Esophagus squamous epithelium (tissue), 5 donors: ENCODE measurements at regions not wholly inside any gene's neighbourhood (a gene's known extent, or its start where the extent isn't known, plus 50 kb on each side); places are given as distances from the start of the nearest gene placed in this dataset.
"Not testable (repeated sequence)": the region's sequence is repeated elsewhere in the genome, so short reads cannot be mapped to it uniquely, and the experiment has no call there.

Experiments
- DNase-seq: peaks from one replicate; lab custom pipeline; 2025; lab: John Stamatoyannopoulos, UW
- H3K27ac ChIP-seq, 4 donors: fragments of 200-600 bp; sonication (generic); one replicate each; pipeline ENCODE4 v1.5.1; 2016 to 2019; ENCODE audit warnings: mild to moderate bottlenecking in 1 of 4
- H3K27me3 ChIP-seq, 4 donors: fragments of 200-600 bp; sonication (generic); 1 replicate in 3 of 4; 2 replicates in 1 of 4; pipeline versions ENCODE4 v1.5.1 to v1.6.0; 2017 to 2021; ENCODE audit warnings: antibody characterized with exemption in 1 of 4
- H3K36me3 ChIP-seq, 3 donors: fragments of 200-600 bp; sonication (generic); one replicate each; pipeline ENCODE4 v1.5.1; 2016 to 2019
- H3K4me1 ChIP-seq, 3 donors: fragments of 200-600 bp; sonication (generic); one replicate each; pipeline ENCODE4 v1.5.1; 2017 to 2019
- H3K4me3 ChIP-seq, 4 donors: fragments of 200-600 bp; sonication (generic); 1 replicate in 3 of 4; 2 replicates in 1 of 4; pipeline ENCODE4 v1.5.1; 2016 to 2019; ENCODE audit warnings: mild to moderate bottlenecking in 2 of 4, moderate library complexity in 1 of 4
- H3K9me3 ChIP-seq, 3 donors: fragments of 200-600 bp; sonication (generic); one replicate each; pipeline ENCODE4 v1.5.1; 2016 to 2019
- POLR2A ChIP-seq, 4 donors: fragments of 450-650 bp; IDR thresholded peaks; one replicate each; pipeline ENCODE4 v1.6.1; 2017; ENCODE audit warnings: antibody characterized with exemption in 4 of 4, mild to moderate bottlenecking in 4 of 4, moderate library complexity in 3 of 4
- WGBS, 2 donors: methylation state at CpG; one replicate each; pipeline ENCODE4 v1.1.5; 2018; 5-methylcytosine and 5-hydroxymethylcytosine counted together
- intact Hi-C: fragments of 100-400 bp; cut with DNase I; formaldehyde crosslinking; loops from one replicate; pipeline ENCODE4 v1.15.0; 2022
- TF ChIP-seq, protein P1 (sequence below), 6 experiments: fragments of 450-650 bp in 4 of 6; fragments of 200-600 bp in 2 of 6; sonication (generic) in 2 of 6; IDR thresholded peaks; one replicate each; pipeline ENCODE4 v1.5.1; 2016 to 2019; ENCODE audit warnings: antibody characterized with exemption in 6 of 6, mild to moderate bottlenecking in 4 of 6, moderate library complexity in 4 of 6
- donor health status: DM: yes; HTN: yes; CAD: no.

DNA sequence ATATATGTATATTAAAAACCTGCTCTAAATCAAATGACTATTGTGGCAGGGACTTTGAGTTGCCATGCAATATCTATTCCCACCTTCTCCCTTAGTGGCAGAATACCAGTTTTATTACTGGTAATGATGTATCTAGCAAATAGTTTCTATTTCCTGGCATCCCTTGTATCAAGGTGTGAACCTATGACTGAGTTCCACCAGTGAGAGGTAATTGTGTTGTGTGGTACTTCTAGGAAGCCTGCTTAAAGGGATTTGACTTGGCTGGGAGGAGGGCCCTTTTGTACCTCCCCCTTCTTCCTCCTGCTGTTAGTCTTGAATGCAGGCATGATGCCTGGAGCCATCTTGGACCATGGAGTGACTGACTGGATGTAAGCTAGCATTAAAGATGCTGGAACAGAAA is 65.4 kb upstream of the DYNLT3 start:
- Histone ChIP-seq H3K4me3 (no peak overlapping the region), H3K27ac (no peak overlapping the region), H3K36me3 (no peaks in the 10 kb centered on the region), H3K27me3 (no peaks in the 10 kb centered on the region), H3K9me3 (no peaks in the 10 kb centered on the region), H3K4me1 (no peaks in the 10 kb centered on the region)
- no peak for TF ChIP-seq POLR2A (IDR thresholded peaks at IDR 0.05)
- TF ChIP-seq, protein P1, sequence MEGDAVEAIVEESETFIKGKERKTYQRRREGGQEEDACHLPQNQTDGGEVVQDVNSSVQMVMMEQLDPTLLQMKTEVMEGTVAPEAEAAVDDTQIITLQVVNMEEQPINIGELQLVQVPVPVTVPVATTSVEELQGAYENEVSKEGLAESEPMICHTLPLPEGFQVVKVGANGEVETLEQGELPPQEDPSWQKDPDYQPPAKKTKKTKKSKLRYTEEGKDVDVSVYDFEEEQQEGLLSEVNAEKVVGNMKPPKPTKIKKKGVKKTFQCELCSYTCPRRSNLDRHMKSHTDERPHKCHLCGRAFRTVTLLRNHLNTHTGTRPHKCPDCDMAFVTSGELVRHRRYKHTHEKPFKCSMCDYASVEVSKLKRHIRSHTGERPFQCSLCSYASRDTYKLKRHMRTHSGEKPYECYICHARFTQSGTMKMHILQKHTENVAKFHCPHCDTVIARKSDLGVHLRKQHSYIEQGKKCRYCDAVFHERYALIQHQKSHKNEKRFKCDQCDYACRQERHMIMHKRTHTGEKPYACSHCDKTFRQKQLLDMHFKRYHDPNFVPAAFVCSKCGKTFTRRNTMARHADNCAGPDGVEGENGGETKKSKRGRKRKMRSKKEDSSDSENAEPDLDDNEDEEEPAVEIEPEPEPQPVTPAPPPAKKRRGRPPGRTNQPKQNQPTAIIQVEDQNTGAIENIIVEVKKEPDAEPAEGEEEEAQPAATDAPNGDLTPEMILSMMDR (IDR thresholded peaks at IDR 0.05) = no peak
- no peak for DNase-seq
- intact Hi-C loops = no loop called here

DNA sequence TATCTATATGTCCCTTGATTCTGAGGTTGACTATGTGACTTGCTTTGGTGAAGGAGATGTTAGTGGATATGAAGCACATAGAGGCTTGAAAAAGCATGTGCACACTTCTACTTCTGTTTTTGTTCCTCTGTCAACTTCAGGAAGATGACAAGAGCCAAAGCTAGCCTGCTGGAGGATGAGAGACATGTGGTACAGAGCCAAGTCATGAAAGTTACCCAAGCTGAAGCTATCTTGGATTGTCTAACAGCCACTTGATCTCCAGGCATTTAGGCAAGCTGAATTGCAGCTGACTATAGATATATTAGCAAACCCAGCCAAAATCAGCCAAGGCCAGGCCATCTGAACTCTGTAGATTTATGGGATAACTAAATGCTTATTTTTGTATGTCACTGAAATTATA is 70.8 kb upstream of the DYNLT3 start:
- H3K27ac ChIP-seq = no peak overlapping the region
- H3K9me3 ChIP-seq = peaks cover 0 to 7% (median 0%) of the 10 kb centered on the region in 3 donors
- H3K4me3 ChIP-seq = no peak overlapping the region
- TF ChIP-seq, protein P1 (IDR thresholded peaks at IDR 0.05) = no peak
- no peak for TF ChIP-seq POLR2A (IDR thresholded peaks at IDR 0.05)
- no peak for DNase-seq
- intact Hi-C loops = no loop called here
- no peaks in the 10 kb centered on the region for H3K27me3 ChIP-seq
- H3K36me3 ChIP-seq = no peaks in the 10 kb centered on the region
- no peaks in the 10 kb centered on the region for H3K4me1 ChIP-seq

DNA sequence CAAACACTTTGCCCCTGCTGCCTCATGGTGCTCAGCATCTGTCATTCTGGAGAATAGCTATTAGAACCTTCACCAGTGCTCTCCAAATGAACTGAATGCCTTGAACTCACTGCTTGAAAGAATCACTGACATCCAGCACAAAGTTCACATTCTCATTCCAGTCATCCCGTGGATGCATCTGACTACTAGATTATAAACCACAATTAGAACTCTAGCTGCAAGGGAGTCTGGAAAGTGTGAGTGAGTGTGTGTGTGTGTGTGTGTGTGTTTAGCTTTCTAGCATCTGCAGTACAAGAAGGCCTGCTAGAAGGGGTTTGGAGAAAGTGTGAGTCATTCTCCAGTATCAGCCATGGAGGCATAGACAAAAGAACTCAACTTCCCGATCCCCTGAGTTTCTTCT is 71.3 kb upstream of the DYNLT3 start:
- Histone ChIP-seq H3K27me3 (no peaks in the 10 kb centered on the region), H3K9me3 (peaks cover 0 to 7% (median 0%) of the 10 kb centered on the region in 3 donors), H3K4me3 (no peak overlapping the region), H3K27ac (no peak overlapping the region), H3K36me3 (no peaks in the 10 kb centered on the region), H3K4me1 (no peaks in the 10 kb centered on the region)
- intact Hi-C loops = no loop called here
- no peak for DNase-seq
- no peak for TF ChIP-seq POLR2A (IDR thresholded peaks at IDR 0.05)
- TF ChIP-seq, protein P1 (IDR thresholded peaks at IDR 0.05) = no peak
- 90 to 100% methylated on average over 2 of the region's 2 CpGs for WGBS, 2 donors

- no peak for DNase-seq
- peaks cover 0 to 7% (median 0%) of the 10 kb centered on the region in 3 donors for H3K9me3 ChIP-seq
- H3K27me3 ChIP-seq = no peaks in the 10 kb centered on the region
- no peaks in the 10 kb centered on the region for H3K4me1 ChIP-seq
- no peak overlapping the region for H3K27ac ChIP-seq
- TF ChIP-seq, protein P1 (IDR thresholded peaks at IDR 0.05) = no peak
- TF ChIP-seq POLR2A (IDR thresholded peaks at IDR 0.05) = no peak
- no peaks in the 10 kb centered on the region for H3K36me3 ChIP-seq
- intact Hi-C loops = no loop called here
- H3K4me3 ChIP-seq = no peak overlapping the region
- 7 to 36% methylated on average over 3 of the region's 3 CpGs for WGBS, 2 donors
These were observed 74.4 kb upstream of the DYNLT3 start for GRCh38 chrX:37921758-37922157.

DNA sequence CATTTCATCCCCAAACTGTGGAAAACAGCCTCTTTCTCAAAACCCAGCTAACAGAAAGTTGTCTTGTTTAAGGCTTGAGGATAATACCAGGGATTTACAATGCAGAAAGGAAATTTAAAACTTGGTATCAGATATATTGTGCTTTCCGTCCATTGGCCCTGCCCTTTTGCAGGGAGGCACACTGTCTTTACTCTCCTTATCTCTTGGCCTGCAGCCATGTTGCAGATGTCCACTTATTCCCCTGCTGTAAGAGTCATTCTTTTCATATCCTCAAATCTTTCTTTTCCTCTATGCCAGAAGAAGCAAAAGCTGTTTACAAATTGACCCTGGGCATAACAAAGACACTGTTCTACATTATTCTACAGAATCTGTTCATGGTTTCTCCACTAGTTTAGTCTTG is 75.6 kb upstream of the DYNLT3 start:
- Histone ChIP-seq H3K27ac (no peak overlapping the region), H3K4me3 (no peak overlapping the region), H3K27me3 (no peaks in the 10 kb centered on the region), H3K4me1 (no peaks in the 10 kb centered on the region), H3K36me3 (no peaks in the 10 kb centered on the region), H3K9me3 (peaks cover 0 to 7% (median 0%) of the 10 kb centered on the region in 3 donors)
- no peak for TF ChIP-seq POLR2A (IDR thresholded peaks at IDR 0.05)
- TF ChIP-seq, protein P1 (IDR thresholded peaks at IDR 0.05) = no peak
- 56 to 88% methylated on average over 1 of the region's 1 CpG for WGBS, 2 donors
- intact Hi-C loops = no loop called here
- no peak for DNase-seq

DNA sequence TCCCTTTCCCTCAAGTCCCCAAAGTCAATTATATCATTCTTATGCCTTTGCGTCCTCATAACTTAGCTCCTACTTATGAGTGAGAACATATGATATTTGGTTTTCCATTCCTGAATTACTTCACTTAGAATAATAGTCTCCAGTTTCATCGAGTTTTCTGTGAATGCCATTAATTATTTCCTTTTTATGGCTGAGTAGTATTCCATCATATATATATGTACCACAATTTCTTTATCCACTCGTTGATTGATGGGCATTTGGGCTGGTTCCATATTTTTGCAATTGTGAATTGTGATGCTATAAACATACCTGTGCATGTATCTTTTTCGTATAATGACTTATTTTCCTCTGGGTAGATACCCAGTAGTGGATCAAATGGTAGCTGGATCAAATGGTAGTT is 78.4 kb upstream of the DYNLT3 start:
- H3K4me3 ChIP-seq, H3K36me3 ChIP-seq, H3K9me3 ChIP-seq, DNase-seq, H3K4me1 ChIP-seq, H3K27me3 ChIP-seq, H3K27ac ChIP-seq: not testable (repeated sequence)
- intact Hi-C loops = loop anchor here (5.0 kb wide), 1 partner anchor 247 kb away; no protein-coding TSS in a partner anchor
- 70 to 83% methylated on average over 4 of the region's 4 CpGs for WGBS, 2 donors
